Astrocyte (in vitro differentiated cells and primary cell): ENCODE measurements at regions not wholly inside any gene's neighbourhood (a gene's known extent, or its start where the extent isn't known, plus 50 kb on each side); places are given as distances from the start of the nearest gene placed in this dataset.

Experiments used
- DNase-seq: peaks from one replicate; pipeline ENCODE4 v3.0.0-alpha.2; 2010; ENCODE audit warnings: low read depth
- FAIRE-seq: peaks from 2 replicates; lab custom pipeline; 2011; peaks lifted over from hg19 to GRCh38; lab: Jason Lieb, UNC
- H2AFZ ChIP-seq: 2 replicates; pipeline ENCODE4 v1.6.0; 2012; ENCODE audit warnings: low read depth, low read length, inconsistent platforms
- H3K27ac ChIP-seq: 2 replicates; pipeline ENCODE4 v1.5.1; 2011; ENCODE audit warnings: low read depth, low read length, inconsistent platforms
- H3K27me3 ChIP-seq: 2 replicates; pipeline ENCODE4 v1.6.0; 2011; ENCODE audit warnings: low read length, inconsistent platforms; ENCODE audit not compliant: insufficient read depth
- H3K36me3 ChIP-seq: 2 replicates; pipeline ENCODE4 v1.5.1; 2011; ENCODE audit warnings: low read length, inconsistent platforms; ENCODE audit not compliant: insufficient read depth
- H3K4me1 ChIP-seq: 2 replicates; pipeline ENCODE4 v1.5.1; 2011; ENCODE audit warnings: low read length, inconsistent platforms; ENCODE audit not compliant: insufficient read depth
- H3K4me2 ChIP-seq: 2 replicates; pipeline ENCODE4 v1.6.0; 2012; ENCODE audit warnings: low read length, inconsistent platforms
- H3K4me3 ChIP-seq: 2 replicates; pipeline ENCODE4 v1.5.1; 2011; ENCODE audit warnings: low read depth, mild to moderate bottlenecking, low read length, inconsistent platforms; ENCODE audit not compliant: insufficient read depth
- H3K79me2 ChIP-seq: 2 replicates; pipeline ENCODE4 v1.6.0; 2012; ENCODE audit warnings: mild to moderate bottlenecking, low read length, inconsistent platforms; ENCODE audit not compliant: insufficient read depth
- H3K9ac ChIP-seq: 2 replicates; pipeline ENCODE4 v1.6.0; 2012; ENCODE audit warnings: mild to moderate bottlenecking, low read length, inconsistent platforms
- H3K9me3 ChIP-seq: 2 replicates; pipeline ENCODE4 v1.5.1; 2012; ENCODE audit warnings: low read depth, mild to moderate bottlenecking, low read length, inconsistent platforms; ENCODE audit not compliant: insufficient read depth
- H4K20me1 ChIP-seq: 2 replicates; pipeline ENCODE4 v1.6.0; 2012; ENCODE audit warnings: low read length, inconsistent platforms; ENCODE audit not compliant: insufficient read depth
- H3K27ac Mint-ChIP-seq: one replicate; pipeline ENCODE4 v1.8.0; 2021; ENCODE audit warnings: mild to moderate bottlenecking, mixed read lengths; ENCODE audit not compliant: unreplicated experiment
- H3K27me3 Mint-ChIP-seq: one replicate; pipeline ENCODE4 v1.8.0; 2021; ENCODE audit warnings: low read depth, mixed read lengths; ENCODE audit not compliant: unreplicated experiment
- H3K36me3 Mint-ChIP-seq: one replicate; pipeline ENCODE4 v1.8.0; 2021; ENCODE audit warnings: low read depth, mixed read lengths; ENCODE audit not compliant: unreplicated experiment
- H3K4me1 Mint-ChIP-seq: one replicate; pipeline ENCODE4 v1.8.0; 2021; ENCODE audit warnings: low read depth, mixed read lengths; ENCODE audit not compliant: unreplicated experiment
- H3K4me3 Mint-ChIP-seq: one replicate; pipeline ENCODE4 v1.8.0; 2021; ENCODE audit warnings: mild to moderate bottlenecking, moderate library complexity, mixed read lengths; ENCODE audit not compliant: unreplicated experiment
- H3K9me3 Mint-ChIP-seq: one replicate; pipeline ENCODE4 v1.8.0; 2021; ENCODE audit warnings: mild to moderate bottlenecking, mixed read lengths; ENCODE audit not compliant: unreplicated experiment
- CTCF ChIP-seq: IDR thresholded peaks from 2 replicates; pipeline ENCODE4 v1.5.1; 2011; ENCODE audit warnings: low read depth, mild to moderate bottlenecking, inconsistent platforms, low read length, moderate library complexity; ENCODE audit not compliant: insufficient read depth
- EZH2 ChIP-seq: IDR thresholded peaks from 2 replicates; pipeline ENCODE4 v1.6.1; 2012; ENCODE audit warnings: mild to moderate bottlenecking, low read length, inconsistent platforms; ENCODE audit not compliant: insufficient read depth

GRCh38 chr6:68008445-68008844 is 626.6 kb upstream of the ADGRB3 start:
- Histone ChIP-seq H2AFZ (no peak overlapping the region), H3K27me3 (no peaks in the 10 kb centered on the region), H3K36me3 (no peaks in the 10 kb centered on the region), H3K4me2 (no peak overlapping the region), H4K20me1 (no peaks in the 10 kb centered on the region), H3K9me3 (no peaks in the 10 kb centered on the region), H3K9ac (no peak overlapping the region), H3K4me1 (no peaks in the 10 kb centered on the region), H3K4me3 (no peak overlapping the region), H3K27ac (no peak overlapping the region), H3K79me2 (no peaks in the 10 kb centered on the region)
- Mint-ChIP-seq H3K36me3 (no peaks in the 10 kb centered on the region), H3K4me3 (no peak overlapping the region), H3K9me3 (no peaks in the 10 kb centered on the region), H3K27ac (peak overlapping the region; percentile 21), H3K27me3 (no peaks in the 10 kb centered on the region), H3K4me1 (no peaks in the 10 kb centered on the region)
- TF ChIP-seq EZH2 (no peak), CTCF (no peak)
- peak; percentile 36 for DNase-seq
- FAIRE-seq: no peak

GRCh38 chr6:68007717-68008116 is 627.4 kb upstream of the ADGRB3 start:
- Histone ChIP-seq H3K4me3 (no peak overlapping the region), H3K27me3 (no peaks in the 10 kb centered on the region), H4K20me1 (no peaks in the 10 kb centered on the region), H3K4me1 (no peaks in the 10 kb centered on the region), H3K4me2 (no peak overlapping the region), H3K9ac (no peak overlapping the region), H2AFZ (no peak overlapping the region), H3K27ac (no peak overlapping the region), H3K9me3 (no peaks in the 10 kb centered on the region), H3K79me2 (no peaks in the 10 kb centered on the region), H3K36me3 (no peaks in the 10 kb centered on the region)
- Mint-ChIP-seq H3K4me3 (no peak overlapping the region), H3K27ac (no peak overlapping the region), H3K4me1 (no peaks in the 10 kb centered on the region), H3K27me3 (no peaks in the 10 kb centered on the region), H3K9me3 (no peaks in the 10 kb centered on the region), H3K36me3 (no peaks in the 10 kb centered on the region)
- FAIRE-seq: no peak
- no peak for TF ChIP-seq EZH2
- TF ChIP-seq CTCF: no peak
- no peak for DNase-seq

GRCh38 chr6:67986694-67987232 is 648.3 kb upstream of the ADGRB3 start:
- Histone ChIP-seq H3K36me3 (no peaks in the 10 kb centered on the region), H3K27me3 (no peaks in the 10 kb centered on the region), H4K20me1 (no peaks in the 10 kb centered on the region), H2AFZ (no peak overlapping the region), H3K4me2 (no peak overlapping the region), H3K4me1 (no peaks in the 10 kb centered on the region), H3K27ac (no peak overlapping the region), H3K79me2 (no peaks in the 10 kb centered on the region), H3K4me3 (no peak overlapping the region), H3K9me3 (no peaks in the 10 kb centered on the region), H3K9ac (no peak overlapping the region)
- Mint-ChIP-seq H3K4me1 (no peaks in the 10 kb centered on the region), H3K27me3 (no peaks in the 10 kb centered on the region), H3K4me3 (no peak overlapping the region), H3K36me3 (no peaks in the 10 kb centered on the region), H3K9me3 (no peaks in the 10 kb centered on the region), H3K27ac (no peak overlapping the region)
- no peak for DNase-seq
- no peak for FAIRE-seq
- TF ChIP-seq CTCF (no peak), EZH2 (no peak)
